Endodermal cell (in vitro differentiated cells): ENCODE measurements at regions not wholly inside any gene's neighbourhood (a gene's known extent, or its start where the extent isn't known, plus 50 kb on each side); places are given as distances from the start of the nearest gene placed in this dataset.

Experiments used
- DNase-seq: peaks from one replicate; pipeline ENCODE4 v3.0.0-alpha.2; 2017
- H3K27ac ChIP-seq: 2 replicates; pipeline ENCODE4 v1.5.1; 2013; ENCODE audit warnings: mild to moderate bottlenecking, low read depth, low read length, moderate library complexity
- H3K27me3 ChIP-seq: 2 replicates; pipeline ENCODE4 v1.6.1; 2013; ENCODE audit warnings: mild to moderate bottlenecking, low read length, moderate library complexity; ENCODE audit not compliant: insufficient read depth, control insufficient read depth, poor library complexity, severe bottlenecking
- H3K36me3 ChIP-seq: 2 replicates; pipeline ENCODE4 v1.7.0; 2013; ENCODE audit warnings: mild to moderate bottlenecking, low read length, moderate library complexity; ENCODE audit not compliant: control insufficient read depth, insufficient read depth
- H3K4me1 ChIP-seq: one replicate; pipeline ENCODE4 v1.7.0; 2013; ENCODE audit warnings: low read length; ENCODE audit not compliant: control insufficient read depth, insufficient read depth
- H3K4me3 ChIP-seq: 2 replicates; pipeline ENCODE4 v1.5.1; 2013; ENCODE audit warnings: mild to moderate bottlenecking, low read length, moderate library complexity
- H3K9ac ChIP-seq: 2 replicates; pipeline ENCODE4 v1.6.1; 2013; ENCODE audit warnings: mild to moderate bottlenecking, low read length, moderate library complexity; ENCODE audit not compliant: poor library complexity, severe bottlenecking; ENCODE audit errors: extremely low read depth
- H3K9me3 ChIP-seq: 2 replicates; pipeline ENCODE4 v1.6.1; 2013; ENCODE audit warnings: mild to moderate bottlenecking, low read length, moderate library complexity; ENCODE audit not compliant: control insufficient read depth
- H3K27ac Mint-ChIP-seq: 2 replicates; pipeline ENCODE4 v1.8.0; 2020; ENCODE audit warnings: mixed read lengths
- H3K27me3 Mint-ChIP-seq: 2 replicates; pipeline ENCODE4 v1.8.0; 2021; ENCODE audit warnings: mild to moderate bottlenecking, mixed read lengths; ENCODE audit not compliant: insufficient read depth
- H3K36me3 Mint-ChIP-seq: 2 replicates; pipeline ENCODE4 v1.8.0; 2020; ENCODE audit warnings: low read depth, mixed read lengths
- H3K4me1 Mint-ChIP-seq: 2 replicates; pipeline ENCODE4 v1.8.0; 2020; ENCODE audit warnings: mixed read lengths
- H3K4me3 Mint-ChIP-seq: 2 replicates; pipeline ENCODE4 v1.8.0; 2020; ENCODE audit warnings: mild to moderate bottlenecking, moderate library complexity, mixed read lengths
- H3K9me3 Mint-ChIP-seq: 2 replicates; pipeline ENCODE4 v1.8.0; 2020; ENCODE audit warnings: mild to moderate bottlenecking, mixed read lengths
- WGBS, 2 experiments: methylation state at CpG; one replicate each; pipeline versions ENCODE4 v1.1.5 to v1.1.7; 2013; ENCODE audit warnings: missing lambda C conversion rate in 2 of 2, mixed read lengths in 1 of 2; ENCODE audit not compliant: insufficient coverage in 1 of 2, insufficient read length in 1 of 2; 5-methylcytosine and 5-hydroxymethylcytosine counted together
- TF ChIP-seq, protein P1 (sequence below): fragments of 200-600 bp; sonication (generic); conservative IDR thresholded peaks from 2 replicates; pipeline ENCODE4 v1.5.0; 2021; ENCODE audit warnings: antibody characterized with exemption, mild to moderate bottlenecking

DNA sequence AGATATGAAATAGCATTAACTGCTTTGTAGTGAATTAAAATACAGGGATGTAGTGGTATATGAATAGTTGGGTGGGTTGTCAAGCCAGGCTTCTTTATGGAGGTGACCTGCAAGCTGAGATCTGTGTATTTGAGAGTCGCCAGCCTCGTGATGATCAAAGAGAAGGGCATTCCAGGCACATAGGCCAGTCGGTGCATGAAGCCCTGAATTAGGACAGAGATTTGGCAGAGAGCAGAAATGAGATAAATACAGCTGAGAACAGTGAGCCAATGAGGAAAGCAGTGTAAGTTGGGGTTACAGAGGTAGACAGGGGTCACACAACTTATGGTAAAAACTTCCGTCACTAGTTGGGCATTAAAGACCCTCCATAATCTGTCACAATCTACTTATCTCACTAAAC lies 641.9 kb downstream of the OTOL1 start:
- 83 to 92% methylated on average over 2 to 4 of the region's 4 CpGs for WGBS, 2 experiments
- Histone ChIP-seq H3K27me3 (no peaks in the 10 kb centered on the region), H3K9ac (no peak overlapping the region), H3K4me3 (no peak overlapping the region), H3K36me3 (no peaks in the 10 kb centered on the region), H3K4me1 (no peaks in the 10 kb centered on the region), H3K9me3 (no peaks in the 10 kb centered on the region), H3K27ac (no peak overlapping the region)
- Mint-ChIP-seq H3K27ac (no peak overlapping the region), H3K27me3 (no peaks in the 10 kb centered on the region), H3K9me3 (no peaks in the 10 kb centered on the region), H3K4me1 (peaks cover 3% of the 10 kb centered on the region), H3K4me3 (no peak overlapping the region), H3K36me3 (no peaks in the 10 kb centered on the region)
- TF ChIP-seq, protein P1, sequence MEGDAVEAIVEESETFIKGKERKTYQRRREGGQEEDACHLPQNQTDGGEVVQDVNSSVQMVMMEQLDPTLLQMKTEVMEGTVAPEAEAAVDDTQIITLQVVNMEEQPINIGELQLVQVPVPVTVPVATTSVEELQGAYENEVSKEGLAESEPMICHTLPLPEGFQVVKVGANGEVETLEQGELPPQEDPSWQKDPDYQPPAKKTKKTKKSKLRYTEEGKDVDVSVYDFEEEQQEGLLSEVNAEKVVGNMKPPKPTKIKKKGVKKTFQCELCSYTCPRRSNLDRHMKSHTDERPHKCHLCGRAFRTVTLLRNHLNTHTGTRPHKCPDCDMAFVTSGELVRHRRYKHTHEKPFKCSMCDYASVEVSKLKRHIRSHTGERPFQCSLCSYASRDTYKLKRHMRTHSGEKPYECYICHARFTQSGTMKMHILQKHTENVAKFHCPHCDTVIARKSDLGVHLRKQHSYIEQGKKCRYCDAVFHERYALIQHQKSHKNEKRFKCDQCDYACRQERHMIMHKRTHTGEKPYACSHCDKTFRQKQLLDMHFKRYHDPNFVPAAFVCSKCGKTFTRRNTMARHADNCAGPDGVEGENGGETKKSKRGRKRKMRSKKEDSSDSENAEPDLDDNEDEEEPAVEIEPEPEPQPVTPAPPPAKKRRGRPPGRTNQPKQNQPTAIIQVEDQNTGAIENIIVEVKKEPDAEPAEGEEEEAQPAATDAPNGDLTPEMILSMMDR, result no peak
- no peak for DNase-seq

DNA sequence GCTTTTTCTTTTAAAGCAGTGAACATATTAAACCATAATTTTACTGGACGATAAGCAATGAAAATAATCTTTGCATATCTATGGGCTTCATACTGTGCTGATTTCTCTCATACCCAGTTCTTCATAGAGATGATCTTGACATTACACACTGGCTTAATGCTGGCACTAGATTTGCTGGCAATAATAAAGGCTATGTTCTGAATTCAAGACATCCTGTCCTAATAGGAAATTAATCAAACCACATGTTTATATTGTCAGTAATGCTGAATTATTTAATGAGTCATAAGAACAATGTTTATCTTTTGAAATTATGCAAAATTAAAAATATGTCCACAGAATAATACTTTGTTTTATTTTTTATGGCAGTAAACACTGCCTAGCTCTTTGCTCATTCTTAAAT lies 643.2 kb downstream of the OTOL1 start:
- Mint-ChIP-seq H3K4me1 (no peaks in the 10 kb centered on the region), H3K27me3 (no peaks in the 10 kb centered on the region), H3K27ac (no peak overlapping the region), H3K36me3 (no peaks in the 10 kb centered on the region), H3K9me3 (no peaks in the 10 kb centered on the region), H3K4me3 (no peak overlapping the region)
- H3K27me3 ChIP-seq, result no peaks in the 10 kb centered on the region
- no peak for DNase-seq
- no peak overlapping the region for H3K27ac ChIP-seq
- no peak overlapping the region for H3K9ac ChIP-seq
- H3K36me3 ChIP-seq, result no peaks in the 10 kb centered on the region
- 90 to 97% methylated on average over 1 of the region's 1 CpG for WGBS, 2 experiments
- H3K4me1 ChIP-seq, result no peaks in the 10 kb centered on the region
- TF ChIP-seq, protein P1, result no peak
- no peaks in the 10 kb centered on the region for H3K9me3 ChIP-seq
- no peak overlapping the region for H3K4me3 ChIP-seq

DNA sequence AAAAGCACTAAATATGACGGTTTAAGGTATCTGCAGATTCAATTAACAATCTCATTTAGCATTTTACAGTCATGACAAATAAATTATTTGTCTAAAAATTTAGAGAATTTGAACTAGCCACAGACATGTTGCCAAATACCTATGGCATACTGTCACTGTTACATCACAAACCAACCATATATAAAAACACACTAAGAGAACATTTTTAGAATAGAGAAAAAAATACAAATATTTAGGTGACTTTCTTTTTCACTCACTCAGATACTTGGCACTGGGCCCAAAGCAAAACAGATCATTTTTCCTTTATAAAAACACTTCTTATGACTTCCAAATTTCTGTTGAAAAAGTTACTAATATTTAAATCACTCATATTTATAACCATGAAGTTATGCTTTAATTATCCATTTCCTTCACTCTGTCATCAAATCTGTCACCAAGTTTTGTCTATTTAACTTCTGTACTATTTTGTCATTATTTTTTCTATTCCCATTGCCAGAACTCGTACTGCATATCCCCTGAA lies 644.7 kb downstream of the OTOL1 start:
- DNase-seq, result no peak
- Histone ChIP-seq H3K27ac (no peak overlapping the region), H3K4me3 (no peak overlapping the region), H3K27me3 (no peaks in the 10 kb centered on the region), H3K36me3 (no peaks in the 10 kb centered on the region), H3K9me3 (no peaks in the 10 kb centered on the region), H3K4me1 (no peaks in the 10 kb centered on the region), H3K9ac (no peak overlapping the region)
- 86 to 92% methylated on average over 2 of the region's 2 CpGs for WGBS, 2 experiments
- Mint-ChIP-seq H3K4me1 (no peaks in the 10 kb centered on the region), H3K27me3 (no peaks in the 10 kb centered on the region), H3K4me3 (no peak overlapping the region), H3K9me3 (no peaks in the 10 kb centered on the region), H3K27ac (no peak overlapping the region), H3K36me3 (no peaks in the 10 kb centered on the region)
- TF ChIP-seq, protein P1, result no peak
